ENCODE measurements at regions not wholly inside any gene's neighbourhood (a gene's known extent, or its start where the extent isn't known, plus 50 kb on each side); places are given as distances from the start of the nearest gene placed in this dataset.

DNA sequence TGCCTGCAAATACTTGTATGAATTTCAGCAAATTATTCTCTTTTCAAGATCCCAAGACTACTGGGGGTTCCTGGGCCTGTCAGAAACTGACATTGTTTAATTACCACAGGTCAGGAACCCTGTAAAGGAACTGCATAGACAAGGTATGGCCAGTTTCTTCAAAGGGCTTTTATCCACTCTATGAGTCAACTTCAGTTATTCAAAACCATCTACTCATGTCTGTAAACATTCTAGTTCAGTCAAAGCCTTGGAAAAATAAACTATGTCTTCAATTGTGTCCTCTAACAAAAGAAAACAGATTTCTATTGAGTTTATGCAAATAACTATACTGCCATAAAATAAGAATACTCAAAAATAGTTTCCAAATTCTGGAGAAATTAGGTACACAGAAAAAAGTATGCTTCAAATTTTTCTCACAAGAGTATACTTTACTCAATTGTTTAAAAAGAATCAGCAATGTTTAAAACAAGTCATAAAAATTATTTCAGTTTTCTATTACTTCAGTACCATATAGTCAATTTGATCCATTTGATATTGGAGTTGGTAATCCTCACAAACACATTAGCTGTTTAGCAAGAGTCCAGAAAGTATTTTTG lies 486.4 kb upstream of the PCDH20 start:
- no peak for TF ChIP-seq CTCF (IDR thresholded peaks at IDR 0.05 in 4 of 5, conservative IDR thresholded peaks at IDR 0.05 in 1 of 5)
- TF ChIP-seq POLR2A (IDR thresholded peaks at IDR 0.05): no peak

All from gastrocnemius medialis (tissue), 4 donors.